ENCODE measurements at regions not wholly inside any gene's neighbourhood (a gene's known extent, or its start where the extent isn't known, plus 50 kb on each side); places are given as distances from the start of the nearest gene placed in this dataset.
"Not testable (repeated sequence)": the region's sequence is repeated elsewhere in the genome, so short reads cannot be mapped to it uniquely, and the experiment has no call there.

DNA sequence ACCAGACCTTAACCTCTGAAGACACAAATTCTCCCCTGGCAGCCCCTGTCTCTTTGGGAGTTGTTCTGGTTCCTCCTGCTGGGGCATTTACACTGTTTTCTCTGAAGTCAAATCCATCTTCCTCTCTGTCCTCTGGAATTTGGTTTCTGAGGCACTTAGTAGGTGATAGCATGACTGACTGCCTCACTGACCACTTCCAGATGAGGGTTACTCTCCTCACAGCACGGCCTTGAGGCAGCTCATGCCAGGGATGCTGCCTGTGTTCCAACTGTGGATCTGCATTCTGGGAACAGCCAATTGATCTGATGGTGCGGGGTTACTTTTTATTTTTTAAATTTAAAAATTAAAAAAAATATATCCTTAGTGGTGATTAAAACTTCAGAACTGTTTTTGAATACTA, 140.9 kb upstream of the ROPN1 start:
- no peak for FAIRE-seq

GRCh38 chr3:124133366-124133940, 141.5 kb upstream of the ROPN1 start:
- FAIRE-seq: no peak
- DNase-seq (ENCODE audit: insufficient read length, low spot score): no peak

More for the DNA sequence above, 140.9 kb upstream of the ROPN1 start:
- no peak for DNase-seq (ENCODE audit: insufficient read length, low spot score)

- DNase-seq (ENCODE audit: insufficient read length, low spot score) (no peak), FAIRE-seq (no peak)
Observed at GRCh38 chr3:124137216-124137615, 145.3 kb upstream of the ROPN1 start.

GRCh38 chr3:124138148-124138547, 146.2 kb upstream of the ROPN1 start:
- FAIRE-seq (no peak), DNase-seq (ENCODE audit: insufficient read length, low spot score) (no peak)

- FAIRE-seq: no peak
- no peak for DNase-seq (ENCODE audit: insufficient read length, low spot score)
Observed at GRCh38 chr3:124140746-124141145, 148.8 kb upstream of the ROPN1 start.

- no peak for DNase-seq (ENCODE audit: insufficient read length, low spot score)
- no peak for FAIRE-seq
Observed at GRCh38 chr3:124142389-124142970, 150.6 kb upstream of the ROPN1 start.

- no peak for FAIRE-seq
Observed at GRCh38 chr3:124143047-124143446, 151.1 kb upstream of the ROPN1 start.

DNA sequence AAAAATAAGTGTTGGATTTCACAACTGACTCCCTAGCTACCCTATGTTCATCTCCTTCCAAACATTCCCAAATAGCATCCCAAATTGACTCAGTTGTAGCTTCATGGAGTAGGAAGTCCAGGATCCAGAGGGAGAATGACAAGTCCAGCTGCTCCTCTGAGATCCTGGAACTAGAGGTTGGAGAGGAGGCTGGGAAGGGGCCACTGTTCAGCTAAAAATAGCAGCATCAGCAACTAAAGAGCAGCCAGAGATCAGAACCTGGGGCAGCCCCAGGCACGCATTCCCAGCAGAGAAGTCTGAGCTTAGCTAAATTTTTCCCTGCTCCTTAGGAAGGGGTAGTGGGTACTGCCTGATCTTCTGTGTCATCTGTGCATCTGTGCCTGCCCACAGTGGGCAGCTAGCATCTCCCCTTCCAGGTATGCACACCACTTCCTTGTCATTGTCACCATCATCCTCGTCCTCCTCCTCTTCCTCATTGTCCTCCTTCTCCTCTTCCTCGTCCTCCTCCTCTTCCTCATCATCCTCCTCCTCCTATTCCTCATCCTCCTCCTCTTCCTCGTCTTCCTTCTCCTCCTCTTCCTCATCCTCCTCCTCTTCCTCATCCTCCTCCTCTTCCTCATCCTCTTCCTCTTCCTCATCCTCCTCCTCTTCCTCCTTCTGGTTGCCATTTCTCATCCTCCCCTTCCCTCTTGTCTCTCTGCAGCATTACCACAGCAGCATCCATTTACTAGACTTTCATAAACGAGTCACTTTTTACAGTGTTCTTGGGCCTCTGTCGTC, 152.3 kb upstream of the ROPN1 start:
- FAIRE-seq: no peak
- DNase-seq (ENCODE audit: insufficient read length, low spot score): no peak

More at GRCh38 chr3:124143047-124143446, 151.1 kb upstream of the ROPN1 start:
- no peak for DNase-seq (ENCODE audit: insufficient read length, low spot score)

DNA sequence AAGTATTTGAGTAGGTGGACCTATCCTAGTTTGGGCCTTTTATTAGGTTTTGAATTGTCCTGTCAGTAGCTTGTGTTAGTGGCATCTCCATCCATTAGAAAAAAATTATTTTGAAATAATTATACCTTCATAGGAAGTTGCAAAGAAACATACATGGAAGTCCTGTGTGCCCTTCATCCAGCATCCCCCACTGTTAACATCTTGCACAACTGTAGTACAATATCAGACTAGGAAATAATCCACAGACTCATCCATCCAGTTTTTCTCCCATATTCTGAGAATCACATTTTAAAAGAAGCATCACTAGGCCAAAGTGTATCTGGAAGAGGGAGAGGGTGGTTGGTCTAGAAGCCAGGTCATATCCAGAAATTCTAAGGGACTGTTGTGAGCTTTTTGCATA, 155.5 kb upstream of the ROPN1 start:
- no peak for FAIRE-seq

GRCh38 chr3:124147946-124148345, 156.0 kb upstream of the ROPN1 start:
- no peak for DNase-seq (ENCODE audit: insufficient read length, low spot score)
- no peak for FAIRE-seq

More for the DNA sequence above, 155.5 kb upstream of the ROPN1 start:
- DNase-seq (ENCODE audit: insufficient read length, low spot score): no peak

DNA sequence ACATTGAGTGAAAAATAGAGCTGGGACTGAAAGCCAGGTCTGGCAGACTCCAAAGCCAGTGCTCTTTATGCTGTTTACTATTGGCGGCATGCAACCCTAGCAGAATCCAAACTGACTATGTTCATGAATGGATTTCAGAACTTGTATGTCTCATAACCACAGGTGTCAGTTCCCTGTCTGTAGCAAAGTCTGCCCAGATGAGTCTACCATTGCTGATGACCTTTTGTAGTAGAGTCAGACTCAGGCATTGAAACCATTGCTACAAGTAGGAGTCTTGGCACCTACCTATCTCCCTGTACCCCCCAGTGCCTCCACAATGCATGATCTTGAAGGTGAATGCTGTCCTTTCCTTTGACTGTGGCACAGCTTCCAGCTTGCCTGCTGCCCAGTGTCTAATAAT, 157.2 kb upstream of the ROPN1 start:
- FAIRE-seq: no peak
- no peak for DNase-seq (ENCODE audit: insufficient read length, low spot score)

DNA sequence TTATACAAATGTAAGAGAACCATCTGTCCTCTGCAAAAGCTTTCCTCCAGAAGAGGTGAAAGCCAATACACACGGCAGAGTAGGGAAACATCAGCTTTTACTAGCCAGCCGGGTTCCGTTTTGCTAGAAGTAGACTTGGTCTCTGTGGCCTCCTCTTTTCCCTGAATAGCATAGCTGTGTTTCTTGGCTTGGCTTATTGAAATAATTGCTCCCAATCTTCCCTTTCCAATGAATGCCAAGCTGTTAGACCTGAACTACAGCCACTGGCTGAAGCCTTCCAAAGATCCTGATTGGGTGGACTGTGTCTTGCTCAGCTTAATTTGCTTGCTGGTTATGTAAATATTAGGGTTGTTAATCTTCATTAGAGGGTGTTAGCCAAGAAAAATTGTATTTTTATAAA, 157.8 kb upstream of the ROPN1 start:
- FAIRE-seq (no peak), DNase-seq (ENCODE audit: insufficient read length, low spot score) (no peak)

DNA sequence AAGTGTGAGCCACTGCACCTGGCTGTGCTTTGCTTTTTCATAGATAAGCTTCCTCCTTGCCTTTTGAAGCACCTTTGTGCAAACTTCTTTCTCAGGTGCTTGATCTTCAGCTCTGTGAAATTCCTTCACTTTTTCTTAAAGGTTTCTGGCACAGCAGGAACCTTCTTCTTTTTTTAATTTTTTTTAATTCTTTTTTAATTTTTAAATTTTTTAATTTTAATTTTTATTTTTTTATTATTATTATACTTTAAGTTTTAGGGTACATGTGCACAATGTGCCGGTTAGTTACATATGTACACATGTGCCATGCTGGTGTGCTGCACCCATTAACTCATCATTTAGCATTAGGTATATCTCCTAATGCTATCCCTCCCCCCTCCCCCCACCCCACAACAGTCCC, 161.0 kb upstream of the ROPN1 start:
- not testable (repeated sequence) for FAIRE-seq; DNase-seq (ENCODE audit: insufficient read length, low spot score)

GRCh38 chr3:124156866-124157712, 165.2 kb upstream of the ROPN1 start:
- FAIRE-seq (no peak), DNase-seq (ENCODE audit: insufficient read length, low spot score) (no peak)

- no peak for FAIRE-seq
- no peak for DNase-seq (ENCODE audit: insufficient read length, low spot score)
Observed at GRCh38 chr3:124157748-124158147, 165.8 kb upstream of the ROPN1 start.

- DNase-seq (ENCODE audit: insufficient read length, low spot score) (no peak), FAIRE-seq (no peak)
Observed at GRCh38 chr3:124158168-124158881, 166.4 kb upstream of the ROPN1 start.

DNA sequence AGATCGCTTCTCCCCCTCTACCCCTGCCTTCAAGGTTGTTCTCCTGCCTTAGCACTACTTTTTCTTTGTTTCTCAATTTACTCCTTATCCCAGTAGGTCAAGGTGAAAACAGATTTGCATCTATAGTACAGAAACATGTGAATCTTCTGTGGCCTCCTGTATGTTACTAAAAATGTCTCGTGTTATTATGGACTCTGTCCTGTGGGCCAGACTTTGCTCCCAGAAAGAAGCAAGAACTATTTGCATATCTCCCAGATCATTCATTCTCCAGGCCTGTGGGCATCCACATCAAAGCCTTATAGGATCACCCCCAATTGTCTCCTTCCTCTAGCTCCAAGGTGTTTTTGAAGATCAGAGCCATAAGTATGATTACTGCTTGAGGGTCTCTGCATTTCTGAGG, 169.5 kb upstream of the ROPN1 start:
- FAIRE-seq (no peak), DNase-seq (ENCODE audit: insufficient read length, low spot score) (no peak)

GRCh38 chr3:124163689-124164088, 171.8 kb upstream of the ROPN1 start:
- FAIRE-seq (no peak), DNase-seq (ENCODE audit: insufficient read length, low spot score) (no peak)

- DNase-seq (ENCODE audit: insufficient read length, low spot score): no peak
Observed at GRCh38 chr3:124168271-124168670, 176.3 kb upstream of the ROPN1 start.

DNA sequence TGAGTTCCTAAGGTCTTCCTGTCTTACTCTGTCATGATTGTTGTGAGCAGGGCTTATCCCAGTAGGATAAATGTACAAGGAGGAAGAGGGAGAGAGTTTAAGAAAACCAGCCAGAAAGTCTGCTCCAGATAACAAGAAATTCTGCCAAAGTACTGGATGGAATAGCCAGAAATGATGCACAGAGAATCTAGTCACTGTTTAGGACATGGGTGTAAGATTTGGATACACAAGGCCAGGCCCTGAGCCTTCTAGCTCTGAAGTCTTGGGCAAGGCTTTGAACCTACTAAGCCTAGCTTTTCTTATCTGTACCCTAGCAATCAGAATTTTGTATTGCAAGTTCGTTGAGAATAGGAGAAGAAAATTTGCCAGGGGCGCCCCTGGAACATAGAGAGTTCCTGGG, 180.4 kb upstream of the ROPN1 start:
- no peak for FAIRE-seq

More at GRCh38 chr3:124168271-124168670, 176.3 kb upstream of the ROPN1 start:
- no peak for FAIRE-seq

More for the DNA sequence above, 180.4 kb upstream of the ROPN1 start:
- DNase-seq (ENCODE audit: insufficient read length, low spot score): no peak

All from GM19239 (cell line).